ENCODE measurements at regions not wholly inside any gene's neighbourhood (a gene's known extent, or its start where the extent isn't known, plus 50 kb on each side); places are given as distances from the start of the nearest gene placed in this dataset.

DNA sequence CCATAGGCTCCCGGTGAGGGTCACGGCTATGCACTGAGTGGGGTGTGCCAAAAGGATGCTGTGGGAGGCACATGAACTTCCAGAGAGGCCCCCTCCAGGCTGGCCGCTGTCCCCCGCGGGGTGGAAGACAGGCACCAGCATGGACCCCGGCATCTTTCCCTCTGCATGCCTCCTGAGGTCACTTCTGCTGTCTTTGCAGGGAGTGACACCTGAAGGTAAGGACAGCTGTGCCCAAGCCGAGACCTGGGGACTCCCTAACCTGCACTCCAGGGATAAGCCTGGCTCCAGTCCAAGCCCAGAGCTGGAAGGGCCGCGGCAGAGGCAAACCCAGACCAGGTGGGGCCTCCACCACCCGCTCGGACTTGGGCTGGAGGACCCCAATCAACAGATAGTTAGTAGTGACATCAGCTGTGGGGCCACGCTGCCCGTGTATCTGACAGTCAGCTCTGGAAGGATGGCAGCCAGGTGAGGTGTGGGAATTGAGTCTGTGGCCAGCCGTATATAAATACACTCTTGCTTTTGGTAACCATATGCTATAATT is 340.7 kb upstream of the MKI67 start:
- TF ChIP-seq, protein P1, sequence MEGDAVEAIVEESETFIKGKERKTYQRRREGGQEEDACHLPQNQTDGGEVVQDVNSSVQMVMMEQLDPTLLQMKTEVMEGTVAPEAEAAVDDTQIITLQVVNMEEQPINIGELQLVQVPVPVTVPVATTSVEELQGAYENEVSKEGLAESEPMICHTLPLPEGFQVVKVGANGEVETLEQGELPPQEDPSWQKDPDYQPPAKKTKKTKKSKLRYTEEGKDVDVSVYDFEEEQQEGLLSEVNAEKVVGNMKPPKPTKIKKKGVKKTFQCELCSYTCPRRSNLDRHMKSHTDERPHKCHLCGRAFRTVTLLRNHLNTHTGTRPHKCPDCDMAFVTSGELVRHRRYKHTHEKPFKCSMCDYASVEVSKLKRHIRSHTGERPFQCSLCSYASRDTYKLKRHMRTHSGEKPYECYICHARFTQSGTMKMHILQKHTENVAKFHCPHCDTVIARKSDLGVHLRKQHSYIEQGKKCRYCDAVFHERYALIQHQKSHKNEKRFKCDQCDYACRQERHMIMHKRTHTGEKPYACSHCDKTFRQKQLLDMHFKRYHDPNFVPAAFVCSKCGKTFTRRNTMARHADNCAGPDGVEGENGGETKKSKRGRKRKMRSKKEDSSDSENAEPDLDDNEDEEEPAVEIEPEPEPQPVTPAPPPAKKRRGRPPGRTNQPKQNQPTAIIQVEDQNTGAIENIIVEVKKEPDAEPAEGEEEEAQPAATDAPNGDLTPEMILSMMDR (IDR thresholded peaks at IDR 0.05; ENCODE audit: insufficient read depth, low read depth, low read length, missing control alignments), result no peak
- H3K4me3 ChIP-seq (ENCODE audit: low read depth, low read length), result no peak overlapping the region
- DNase-seq (ENCODE audit: low read depth), result no peak

DNA sequence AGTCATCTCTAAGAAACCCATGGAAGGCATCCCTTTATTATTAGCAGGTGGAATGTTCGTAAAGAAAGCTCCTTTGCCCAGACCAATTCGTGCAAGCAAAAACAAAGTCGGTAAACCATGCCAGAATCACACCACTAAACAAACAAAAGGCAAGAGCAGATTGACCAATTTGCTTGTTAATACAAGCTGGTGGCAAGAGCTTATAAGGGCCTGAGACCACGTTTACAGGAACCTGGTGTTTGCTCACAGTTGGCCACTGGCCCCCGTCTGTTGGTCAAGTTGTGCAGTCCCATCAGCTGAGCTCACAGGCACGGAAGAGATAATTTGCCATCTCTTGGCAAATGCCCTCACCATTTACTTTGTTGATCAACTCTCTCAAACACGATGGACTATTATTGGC is 342.2 kb upstream of the MKI67 start:
- no peak for DNase-seq (ENCODE audit: low read depth)
- TF ChIP-seq, protein P1 (IDR thresholded peaks at IDR 0.05; ENCODE audit: insufficient read depth, low read depth, low read length, missing control alignments), result no peak
- no peak overlapping the region for H3K4me3 ChIP-seq (ENCODE audit: low read depth, low read length)

DNA sequence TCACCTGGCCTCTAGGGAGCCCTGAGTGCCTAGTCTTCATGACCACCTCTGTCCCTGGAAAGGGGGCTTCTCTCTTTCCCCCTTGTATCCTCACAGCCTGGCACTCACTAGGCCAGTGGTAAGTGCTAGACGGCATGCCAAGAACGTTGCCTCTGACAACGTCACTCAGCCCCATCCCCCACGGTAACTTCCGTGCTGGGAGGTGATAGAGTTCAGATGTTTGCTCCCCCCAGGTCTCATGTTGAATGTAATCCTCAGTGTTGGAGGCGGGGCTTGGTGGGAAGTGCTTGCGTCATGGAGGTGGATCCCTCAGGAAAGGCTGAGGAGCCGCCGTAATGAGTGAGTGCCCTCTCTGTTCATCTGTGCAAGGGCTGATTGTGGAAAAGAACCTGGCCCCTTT is 343.3 kb upstream of the MKI67 start:
- no peak for DNase-seq (ENCODE audit: low read depth)
- no peak overlapping the region for H3K4me3 ChIP-seq (ENCODE audit: low read depth, low read length)
- TF ChIP-seq, protein P1 (IDR thresholded peaks at IDR 0.05; ENCODE audit: insufficient read depth, low read depth, low read length, missing control alignments), result no peak

DNA sequence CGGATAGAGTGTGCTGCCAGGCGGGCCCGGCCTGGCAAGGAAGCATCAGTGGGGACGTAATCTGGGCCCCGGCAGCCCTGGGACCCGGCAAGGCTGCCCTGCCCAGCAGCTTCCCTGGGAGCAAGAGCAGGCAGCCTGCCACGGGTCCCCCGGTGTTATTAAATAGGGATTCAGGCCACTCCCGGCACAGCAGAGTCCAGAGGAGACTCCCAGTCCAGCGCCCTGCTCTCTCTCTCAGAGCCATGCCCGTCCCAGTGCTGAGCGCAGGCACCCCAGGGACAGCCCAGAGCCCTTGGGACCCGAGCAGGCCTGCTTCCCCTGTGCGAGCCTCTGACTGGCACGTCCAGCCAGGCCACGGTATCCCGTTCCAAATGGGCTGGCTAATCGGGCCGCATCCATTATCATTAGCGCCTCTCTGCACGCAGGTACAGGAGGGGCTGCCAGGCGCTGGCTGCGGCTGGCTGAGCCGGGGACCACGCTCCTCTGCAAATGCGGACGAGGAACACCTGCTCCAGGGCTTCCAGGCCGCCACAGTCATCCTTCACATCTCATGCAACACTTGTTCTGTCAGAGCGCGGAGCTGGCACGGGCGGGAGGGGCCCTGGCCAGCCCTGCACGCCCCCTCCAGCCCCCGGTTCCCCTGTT is 344.2 kb upstream of the MKI67 start:
- no peak overlapping the region for H3K4me3 ChIP-seq (ENCODE audit: low read depth, low read length)
- no peak for DNase-seq (ENCODE audit: low read depth)
- TF ChIP-seq, protein P1 (IDR thresholded peaks at IDR 0.05; ENCODE audit: insufficient read depth, low read depth, low read length, missing control alignments), result no peak

DNA sequence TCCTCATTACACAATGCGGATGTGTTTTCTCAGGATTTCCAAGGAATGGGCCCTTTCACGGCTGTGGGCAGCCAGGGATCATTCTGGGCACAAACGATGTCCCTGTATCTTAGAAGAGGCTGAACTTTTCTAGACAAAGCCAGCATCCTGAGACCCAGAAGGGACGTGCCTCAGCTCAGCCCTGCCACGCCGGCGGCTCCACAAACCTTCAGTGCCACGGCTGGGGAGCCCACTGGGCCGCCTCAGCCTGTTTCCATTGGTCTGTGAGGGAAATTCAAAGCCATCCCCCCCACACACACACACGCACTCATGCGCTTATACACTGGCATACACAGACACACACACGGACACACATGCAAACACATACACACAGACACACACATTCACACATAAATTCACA is 344.9 kb upstream of the MKI67 start:
- TF ChIP-seq, protein P1 (IDR thresholded peaks at IDR 0.05; ENCODE audit: insufficient read depth, low read depth, low read length, missing control alignments), result no peak
- no peak overlapping the region for H3K4me3 ChIP-seq (ENCODE audit: low read depth, low read length)
- DNase-seq (ENCODE audit: low read depth), result no peak

DNA sequence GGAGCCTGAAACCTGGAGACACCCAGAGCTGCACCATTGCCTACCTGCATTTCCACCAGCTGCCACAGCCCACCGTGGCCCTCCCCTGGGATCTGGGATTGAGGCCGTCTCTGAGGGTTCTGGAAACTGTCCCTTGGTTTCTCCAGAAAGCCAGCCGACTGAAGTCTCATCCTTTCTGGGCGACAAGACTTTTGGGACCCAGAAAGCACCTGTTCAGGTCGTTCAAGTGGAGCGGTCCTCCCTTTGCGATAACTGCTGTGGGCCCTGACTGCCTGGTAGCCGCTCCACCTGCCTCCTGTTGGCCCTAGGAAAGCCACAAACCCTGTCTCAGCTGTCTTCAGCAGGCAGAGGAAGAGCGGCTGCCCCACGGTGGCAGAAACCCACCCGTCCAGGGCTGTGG is 346.0 kb upstream of the MKI67 start:
- TF ChIP-seq, protein P1 (IDR thresholded peaks at IDR 0.05; ENCODE audit: insufficient read depth, low read depth, low read length, missing control alignments), result no peak
- DNase-seq (ENCODE audit: low read depth), result no peak
- H3K4me3 ChIP-seq (ENCODE audit: low read depth, low read length), result no peak overlapping the region

DNA sequence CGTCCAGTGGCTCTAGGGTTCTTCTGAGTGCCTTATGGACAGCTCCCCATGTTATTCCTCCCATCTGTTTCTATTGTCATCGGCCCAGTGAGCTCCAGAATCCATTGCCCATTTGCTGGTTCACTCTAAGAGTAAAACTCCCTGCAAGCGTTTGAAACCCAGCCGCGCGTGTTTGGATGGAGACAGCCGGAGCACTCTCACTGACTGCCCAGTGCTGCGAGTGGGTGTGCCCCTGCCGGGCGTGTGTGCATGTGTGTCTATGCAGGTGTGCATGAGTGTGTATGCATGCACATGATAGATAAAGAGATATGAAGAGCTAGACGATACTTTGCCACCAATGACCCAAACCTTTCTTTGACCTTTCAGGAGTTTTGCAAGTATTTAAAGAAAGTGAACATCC is 347.2 kb upstream of the MKI67 start:
- no peak for DNase-seq (ENCODE audit: low read depth)
- no peak overlapping the region for H3K4me3 ChIP-seq (ENCODE audit: low read depth, low read length)
- TF ChIP-seq, protein P1 (IDR thresholded peaks at IDR 0.05; ENCODE audit: insufficient read depth, low read depth, low read length, missing control alignments), result no peak

All from GM12865 (cell line).